SJSA1 (cell line): ENCODE measurements at regions not wholly inside any gene's neighbourhood (a gene's known extent, or its start where the extent isn't known, plus 50 kb on each side); places are given as distances from the start of the nearest gene placed in this dataset.

Source experiments
- DNase-seq, 2 experiments: peaks; one replicate each; pipeline ENCODE4 v3.0.0-alpha.2; 2015 to 2020; ENCODE audit warnings: low spot score in 2 of 2, low read depth in 1 of 2
- H3K27ac ChIP-seq: fragments of 250-450 bp; sonication (Bioruptor Pico); 2 replicates; pipeline ENCODE4 v1.5.1; 2020; ENCODE audit warnings: mild to moderate bottlenecking, moderate library complexity
- H3K27me3 ChIP-seq: fragments of 250-450 bp; sonication (Bioruptor Pico); replicated peaks from 2 replicates; pipeline ENCODE4 v1.5.1; 2020; ENCODE audit warnings: mild to moderate bottlenecking, moderate library complexity
- H3K36me3 ChIP-seq: fragments of 250-450 bp; sonication (Bioruptor Pico); 2 replicates; pipeline ENCODE4 v1.5.1; 2020; ENCODE audit warnings: mild to moderate bottlenecking
- H3K4me1 ChIP-seq: fragments of 250-450 bp; sonication (Bioruptor Pico); replicated peaks from 2 replicates; pipeline ENCODE4 v1.6.1; 2021; ENCODE audit warnings: mild to moderate bottlenecking
- H3K4me3 ChIP-seq: fragments of 250-450 bp; sonication (Bioruptor Pico); 2 replicates; pipeline ENCODE4 v1.5.1; 2020; ENCODE audit warnings: mild to moderate bottlenecking
- H3K9me3 ChIP-seq: fragments of 250-450 bp; sonication (Bioruptor Pico); replicated peaks from 2 replicates; pipeline ENCODE4 v1.5.1; 2020; ENCODE audit warnings: mild to moderate bottlenecking

GRCh38 chr1:187763465-187763864 is 934.7 kb downstream of the PLA2G4A start:
- H3K27me3 ChIP-seq: no peaks in the 10 kb centered on the region
- no peak overlapping the region for H3K27ac ChIP-seq
- H3K9me3 ChIP-seq: no peaks in the 10 kb centered on the region
- H3K4me3 ChIP-seq: no peak overlapping the region
- no peak for DNase-seq
- no peaks in the 10 kb centered on the region for H3K36me3 ChIP-seq
- no peaks in the 10 kb centered on the region for H3K4me1 ChIP-seq

GRCh38 chr1:187763976-187764375 is 935.2 kb downstream of the PLA2G4A start:
- Histone ChIP-seq H3K36me3 (no peaks in the 10 kb centered on the region), H3K27ac (no peak overlapping the region), H3K4me3 (no peak overlapping the region), H3K4me1 (no peaks in the 10 kb centered on the region), H3K9me3 (no peaks in the 10 kb centered on the region), H3K27me3 (no peaks in the 10 kb centered on the region)
- DNase-seq: no peak

DNA sequence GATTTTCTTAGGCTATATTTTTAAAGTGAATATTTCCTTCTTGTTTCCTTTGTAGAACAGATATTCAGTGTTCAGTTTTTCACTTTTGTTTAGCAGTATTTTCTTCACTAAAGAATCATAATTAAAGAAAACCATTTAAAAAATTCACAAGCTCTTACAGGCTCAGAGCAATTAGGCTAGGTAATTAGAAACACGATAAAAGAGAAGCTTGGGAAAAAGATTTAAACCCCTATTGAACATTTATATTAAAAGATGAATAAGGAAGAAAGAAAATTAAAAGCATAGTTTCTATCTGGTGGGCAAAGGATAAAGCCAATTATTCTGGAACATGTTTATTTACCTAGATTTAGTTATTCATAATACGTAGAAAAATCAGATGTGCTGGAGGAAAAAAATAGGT is 942.6 kb downstream of the PLA2G4A start:
- Histone ChIP-seq H3K9me3 (no peaks in the 10 kb centered on the region), H3K27me3 (no peaks in the 10 kb centered on the region), H3K4me1 (no peaks in the 10 kb centered on the region), H3K36me3 (no peaks in the 10 kb centered on the region), H3K27ac (no peak overlapping the region), H3K4me3 (no peak overlapping the region)
- no peak for DNase-seq

- Histone ChIP-seq H3K9me3 (no peaks in the 10 kb centered on the region), H3K27ac (no peak overlapping the region), H3K36me3 (no peaks in the 10 kb centered on the region), H3K27me3 (no peaks in the 10 kb centered on the region), H3K4me3 (no peak overlapping the region), H3K4me1 (no peaks in the 10 kb centered on the region)
- no peak for DNase-seq
Observed at GRCh38 chr1:187773168-187773567, 944.4 kb downstream of the PLA2G4A start.

DNA sequence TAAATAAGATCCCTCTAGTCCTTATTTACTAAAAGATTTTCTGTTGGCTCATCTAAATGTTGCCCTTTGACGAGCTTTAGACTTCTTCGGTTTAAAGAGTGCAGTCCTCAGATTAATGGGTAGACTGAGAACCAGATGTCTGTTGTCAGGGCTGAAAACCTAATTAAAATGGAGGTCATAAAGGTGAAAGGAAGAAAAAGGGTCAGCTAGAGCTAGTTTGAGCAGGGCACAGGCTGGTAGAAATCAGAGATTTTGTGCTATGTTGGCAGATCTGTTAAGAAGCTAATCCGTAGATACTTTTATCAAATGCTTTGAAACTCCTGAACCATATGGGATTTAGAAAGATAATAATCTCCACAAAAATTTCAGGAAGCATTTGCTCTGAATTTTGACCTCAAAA is 959.0 kb downstream of the PLA2G4A start:
- DNase-seq: no peak
- Histone ChIP-seq H3K27ac (no peak overlapping the region), H3K4me1 (no peaks in the 10 kb centered on the region), H3K27me3 (no peaks in the 10 kb centered on the region), H3K9me3 (peaks cover 5% of the 10 kb centered on the region; the same call in 1 of the 2 replicates), H3K4me3 (no peak overlapping the region), H3K36me3 (no peaks in the 10 kb centered on the region)

DNA sequence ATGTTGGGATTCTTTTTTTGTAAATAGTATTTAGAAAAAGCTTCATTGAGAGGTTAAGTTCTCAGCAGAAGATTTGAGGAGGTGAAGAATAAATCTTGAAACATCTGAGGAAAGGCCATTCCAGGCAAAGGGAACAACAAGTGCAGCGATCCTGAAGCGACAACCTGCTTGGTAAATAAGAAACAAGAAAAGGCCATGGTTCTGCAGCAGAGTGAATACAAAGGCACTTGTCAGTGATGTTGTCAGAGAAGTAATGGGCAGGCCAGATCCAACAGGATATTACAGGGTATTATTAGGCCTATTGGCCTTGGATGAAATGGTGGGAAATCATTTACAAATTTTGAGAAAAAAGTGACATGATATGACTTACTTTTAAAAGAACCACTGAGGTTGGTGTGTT is 960.0 kb downstream of the PLA2G4A start:
- Histone ChIP-seq H3K4me1 (no peaks in the 10 kb centered on the region), H3K36me3 (no peaks in the 10 kb centered on the region), H3K27ac (no peak overlapping the region), H3K27me3 (no peaks in the 10 kb centered on the region), H3K9me3 (peaks cover 3% of the 10 kb centered on the region; the same call in 1 of the 2 replicates), H3K4me3 (no peak overlapping the region)
- no peak for DNase-seq

- no peaks in the 10 kb centered on the region for H3K4me1 ChIP-seq
- no peaks in the 10 kb centered on the region for H3K36me3 ChIP-seq
- no peak for DNase-seq
- no peak overlapping the region for H3K4me3 ChIP-seq
- no peaks in the 10 kb centered on the region for H3K27me3 ChIP-seq
- H3K27ac ChIP-seq: no peak overlapping the region
- H3K9me3 ChIP-seq: no peaks in the 10 kb centered on the region; the same call in 1 of the 2 replicates
Observed at GRCh38 chr1:187790724-187791123, 962.0 kb downstream of the PLA2G4A start.

- Histone ChIP-seq H3K9me3 (no peaks in the 10 kb centered on the region; the same call in 1 of the 2 replicates), H3K4me3 (no peak overlapping the region), H3K4me1 (no peaks in the 10 kb centered on the region), H3K27me3 (no peaks in the 10 kb centered on the region), H3K36me3 (no peaks in the 10 kb centered on the region), H3K27ac (no peak overlapping the region)
- DNase-seq: no peak
Observed at GRCh38 chr1:187794561-187794960, 965.8 kb downstream of the PLA2G4A start.

DNA sequence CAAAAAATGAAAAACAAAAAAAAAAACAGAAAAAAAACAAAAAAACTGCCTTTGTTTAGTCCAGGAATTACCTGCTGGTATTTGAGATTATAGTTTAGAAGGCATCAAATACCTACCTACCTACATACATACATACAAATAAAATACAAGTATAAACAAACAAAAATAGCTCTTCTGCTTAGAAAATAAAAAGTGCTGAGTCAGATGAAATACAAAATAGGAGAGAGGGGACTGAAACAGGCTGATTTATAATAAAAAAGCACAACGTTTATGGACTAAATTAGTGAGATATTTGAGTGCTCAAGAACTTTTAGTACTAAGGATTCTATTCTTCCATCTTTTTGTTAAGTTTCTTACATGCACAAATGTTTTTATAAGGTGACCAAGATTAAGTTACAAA is 980.8 kb downstream of the PLA2G4A start:
- Histone ChIP-seq H3K9me3 (no peaks in the 10 kb centered on the region; the same call in 1 of the 2 replicates), H3K4me3 (no peak overlapping the region), H3K4me1 (no peaks in the 10 kb centered on the region), H3K27me3 (no peaks in the 10 kb centered on the region), H3K36me3 (no peaks in the 10 kb centered on the region), H3K27ac (no peak overlapping the region)
- no peak for DNase-seq

GRCh38 chr1:187816646-187817045 is 987.9 kb downstream of the PLA2G4A start:
- H3K27me3 ChIP-seq: no peaks in the 10 kb centered on the region
- no peaks in the 10 kb centered on the region for H3K9me3 ChIP-seq
- H3K36me3 ChIP-seq: no peaks in the 10 kb centered on the region
- no peak for DNase-seq
- H3K27ac ChIP-seq: no peak overlapping the region
- no peaks in the 10 kb centered on the region for H3K4me1 ChIP-seq
- no peak overlapping the region for H3K4me3 ChIP-seq

- no peak overlapping the region for H3K4me3 ChIP-seq
- H3K9me3 ChIP-seq: no peaks in the 10 kb centered on the region
- H3K36me3 ChIP-seq: no peaks in the 10 kb centered on the region
- H3K27me3 ChIP-seq: no peaks in the 10 kb centered on the region
- DNase-seq: no peak
- H3K4me1 ChIP-seq: no peaks in the 10 kb centered on the region
- H3K27ac ChIP-seq: no peak overlapping the region
Observed at GRCh38 chr1:187817782-187818181, 989.0 kb downstream of the PLA2G4A start.

GRCh38 chr1:187819086-187819485 is 990.3 kb downstream of the PLA2G4A start:
- Histone ChIP-seq H3K27me3 (no peaks in the 10 kb centered on the region), H3K4me3 (no peak overlapping the region), H3K27ac (no peak overlapping the region), H3K4me1 (no peaks in the 10 kb centered on the region), H3K36me3 (no peaks in the 10 kb centered on the region), H3K9me3 (no peaks in the 10 kb centered on the region)
- no peak for DNase-seq

DNA sequence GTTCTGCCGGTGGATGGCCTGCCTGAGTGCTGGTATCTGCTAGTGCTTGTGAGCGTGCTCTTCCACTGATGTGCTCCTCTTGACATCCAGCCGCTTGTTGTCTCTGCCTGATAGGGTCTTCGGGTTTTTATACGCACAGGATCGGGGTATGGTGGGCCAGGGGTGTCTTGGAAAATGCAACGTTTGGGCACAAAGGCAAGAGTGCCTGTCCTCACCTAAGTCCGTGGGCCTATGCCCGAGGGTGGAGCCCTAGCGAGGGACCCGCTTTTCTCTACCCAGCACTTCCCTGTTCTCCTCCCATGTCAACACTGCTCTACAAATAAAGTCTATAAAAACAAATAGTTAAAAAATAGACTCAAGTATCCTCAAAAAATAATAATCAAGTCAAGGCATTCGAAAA is 1007.8 kb downstream of the PLA2G4A start:
- Histone ChIP-seq H3K4me1 (no peaks in the 10 kb centered on the region), H3K36me3 (no peaks in the 10 kb centered on the region), H3K27ac (no peak overlapping the region), H3K27me3 (no peaks in the 10 kb centered on the region), H3K4me3 (no peak overlapping the region), H3K9me3 (no peaks in the 10 kb centered on the region)
- DNase-seq: no peak

GRCh38 chr1:187837787-187838186 is 1009.0 kb downstream of the PLA2G4A start:
- no peak overlapping the region for H3K4me3 ChIP-seq
- no peak for DNase-seq
- no peaks in the 10 kb centered on the region for H3K27me3 ChIP-seq
- H3K9me3 ChIP-seq: no peaks in the 10 kb centered on the region
- H3K36me3 ChIP-seq: no peaks in the 10 kb centered on the region
- no peak overlapping the region for H3K27ac ChIP-seq
- no peaks in the 10 kb centered on the region for H3K4me1 ChIP-seq
